ENCODE measurements at regions not wholly inside any gene's neighbourhood (a gene's known extent, or its start where the extent isn't known, plus 50 kb on each side); places are given as distances from the start of the nearest gene placed in this dataset.
"Not testable (repeated sequence)": the region's sequence is repeated elsewhere in the genome, so short reads cannot be mapped to it uniquely, and the experiment has no call there.

DNA sequence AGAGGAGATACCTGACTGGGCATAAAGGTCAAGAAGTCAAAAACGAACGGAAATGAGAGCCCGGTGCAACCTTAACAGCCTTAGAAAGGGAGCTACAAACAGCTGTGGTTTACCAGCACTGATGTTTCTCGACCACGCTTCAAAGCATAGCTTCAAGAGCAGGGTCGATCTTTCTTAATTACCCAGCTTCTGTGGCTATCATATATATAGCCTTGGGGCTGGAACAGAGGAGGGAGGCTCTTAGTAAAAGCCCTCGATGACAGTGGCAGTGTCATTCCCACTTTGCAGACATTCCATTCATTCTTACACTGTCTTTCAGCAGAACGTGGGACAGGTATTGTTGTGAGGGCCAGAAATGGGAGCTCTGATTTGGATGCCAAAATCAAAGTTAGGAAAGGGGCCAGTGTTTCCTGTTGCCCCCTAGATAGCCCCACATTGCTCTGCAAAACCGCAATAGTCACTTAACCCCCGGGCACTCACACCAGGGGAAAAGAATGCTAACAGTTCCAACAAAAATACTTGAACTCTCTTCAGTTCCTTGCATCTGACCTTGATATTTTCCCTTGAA is 141.5 kb downstream of the MTPAP start:
- in situ Hi-C loops (cut with HindIII; ENCODE audit: low sequenced_read_pairs) = no loop called here
- DNase-seq (ENCODE audit: low read depth, low spot score) = no peak
- TF ChIP-seq, protein P1, sequence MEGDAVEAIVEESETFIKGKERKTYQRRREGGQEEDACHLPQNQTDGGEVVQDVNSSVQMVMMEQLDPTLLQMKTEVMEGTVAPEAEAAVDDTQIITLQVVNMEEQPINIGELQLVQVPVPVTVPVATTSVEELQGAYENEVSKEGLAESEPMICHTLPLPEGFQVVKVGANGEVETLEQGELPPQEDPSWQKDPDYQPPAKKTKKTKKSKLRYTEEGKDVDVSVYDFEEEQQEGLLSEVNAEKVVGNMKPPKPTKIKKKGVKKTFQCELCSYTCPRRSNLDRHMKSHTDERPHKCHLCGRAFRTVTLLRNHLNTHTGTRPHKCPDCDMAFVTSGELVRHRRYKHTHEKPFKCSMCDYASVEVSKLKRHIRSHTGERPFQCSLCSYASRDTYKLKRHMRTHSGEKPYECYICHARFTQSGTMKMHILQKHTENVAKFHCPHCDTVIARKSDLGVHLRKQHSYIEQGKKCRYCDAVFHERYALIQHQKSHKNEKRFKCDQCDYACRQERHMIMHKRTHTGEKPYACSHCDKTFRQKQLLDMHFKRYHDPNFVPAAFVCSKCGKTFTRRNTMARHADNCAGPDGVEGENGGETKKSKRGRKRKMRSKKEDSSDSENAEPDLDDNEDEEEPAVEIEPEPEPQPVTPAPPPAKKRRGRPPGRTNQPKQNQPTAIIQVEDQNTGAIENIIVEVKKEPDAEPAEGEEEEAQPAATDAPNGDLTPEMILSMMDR (IDR thresholded peaks at IDR 0.05; ENCODE audit: low read depth, low read length) = no peak
- no peak overlapping the region for H3K4me3 ChIP-seq (ENCODE audit: low read depth, low read length)

DNA sequence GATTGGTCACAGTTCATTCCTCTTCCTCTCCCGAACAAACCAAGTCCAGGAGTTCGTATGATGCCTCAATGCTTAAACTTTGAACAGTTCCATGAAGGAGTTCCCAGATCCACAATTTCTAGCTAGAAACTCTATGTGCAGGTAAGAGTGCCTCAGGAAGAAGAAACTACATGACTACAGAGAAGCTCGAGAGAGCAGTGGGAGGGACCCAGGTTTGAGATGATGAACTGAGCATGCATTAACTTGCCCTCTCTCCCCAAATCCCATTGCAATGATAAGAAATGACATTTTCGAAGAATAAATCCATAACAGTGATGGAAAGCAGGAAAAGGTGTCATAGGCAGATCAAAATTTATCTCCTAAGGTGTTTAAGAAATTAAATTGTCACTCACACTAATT is 140.6 kb upstream of the JCAD start:
- in situ Hi-C loops (cut with HindIII; ENCODE audit: low sequenced_read_pairs) = no loop called here
- TF ChIP-seq, protein P1 (IDR thresholded peaks at IDR 0.05; ENCODE audit: low read depth, low read length) = no peak
- H3K4me3 ChIP-seq (ENCODE audit: low read depth, low read length) = no peak overlapping the region
- DNase-seq (ENCODE audit: low read depth, low spot score) = no peak

DNA sequence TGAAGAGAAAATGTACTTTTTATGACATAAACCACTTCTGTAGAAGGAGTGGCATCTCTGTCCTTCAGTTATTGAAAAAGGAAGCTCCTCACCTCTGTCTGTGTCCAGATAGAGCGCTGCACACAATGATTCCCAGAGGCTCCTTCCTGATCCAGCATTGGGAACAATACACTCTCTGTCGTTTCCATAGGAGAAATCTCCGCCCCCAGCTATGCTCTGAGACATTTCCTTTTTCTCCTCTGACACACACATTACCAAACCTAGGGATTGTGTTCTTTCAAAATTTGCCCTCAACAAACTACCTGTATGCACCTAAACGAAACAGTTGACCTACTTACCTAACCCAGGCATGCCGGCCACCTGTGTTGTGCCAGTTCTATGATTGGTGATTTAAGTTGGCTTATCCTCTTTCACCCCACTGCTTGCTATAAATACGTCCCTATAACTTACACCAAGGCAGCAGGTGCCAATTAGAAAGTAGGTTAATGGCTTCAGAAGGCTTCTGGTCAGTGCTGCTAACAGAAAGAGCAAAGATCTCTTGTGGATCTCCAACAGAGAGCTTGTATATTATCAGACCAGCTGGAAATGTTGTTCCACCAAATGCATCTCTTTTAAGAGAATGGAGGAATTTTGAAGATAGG is 140.1 kb upstream of the JCAD start:
- H3K4me3 ChIP-seq (ENCODE audit: low read depth, low read length) = no peak overlapping the region
- in situ Hi-C loops (cut with HindIII; ENCODE audit: low sequenced_read_pairs) = no loop called here
- DNase-seq (ENCODE audit: low read depth, low spot score) = no peak
- TF ChIP-seq, protein P1 (IDR thresholded peaks at IDR 0.05; ENCODE audit: low read depth, low read length) = no peak

DNA sequence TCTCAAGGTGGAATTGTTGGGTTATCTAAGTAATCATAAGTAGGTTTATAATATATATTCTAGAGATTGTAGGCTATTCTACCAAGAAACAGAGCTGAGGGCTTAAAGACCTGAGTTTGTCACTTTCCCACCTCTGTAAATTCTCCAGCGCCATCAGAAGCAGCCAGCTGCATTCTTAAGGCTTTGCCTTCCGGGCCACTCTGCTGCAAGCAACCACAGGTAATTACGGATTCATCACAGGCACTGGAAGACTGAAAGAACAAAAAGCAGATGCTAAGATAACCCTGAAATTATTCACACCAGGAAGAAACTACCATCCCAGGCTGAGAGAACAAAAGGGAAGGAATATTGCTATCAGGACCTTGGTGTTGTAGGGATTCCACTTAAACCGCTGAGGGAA is 137.8 kb upstream of the JCAD start:
- in situ Hi-C loops (cut with HindIII; ENCODE audit: low sequenced_read_pairs) = no loop called here
- TF ChIP-seq, protein P1 (IDR thresholded peaks at IDR 0.05; ENCODE audit: low read depth, low read length) = no peak
- H3K4me3 ChIP-seq (ENCODE audit: low read depth, low read length) = no peak overlapping the region
- no peak for DNase-seq (ENCODE audit: low read depth, low spot score)

DNA sequence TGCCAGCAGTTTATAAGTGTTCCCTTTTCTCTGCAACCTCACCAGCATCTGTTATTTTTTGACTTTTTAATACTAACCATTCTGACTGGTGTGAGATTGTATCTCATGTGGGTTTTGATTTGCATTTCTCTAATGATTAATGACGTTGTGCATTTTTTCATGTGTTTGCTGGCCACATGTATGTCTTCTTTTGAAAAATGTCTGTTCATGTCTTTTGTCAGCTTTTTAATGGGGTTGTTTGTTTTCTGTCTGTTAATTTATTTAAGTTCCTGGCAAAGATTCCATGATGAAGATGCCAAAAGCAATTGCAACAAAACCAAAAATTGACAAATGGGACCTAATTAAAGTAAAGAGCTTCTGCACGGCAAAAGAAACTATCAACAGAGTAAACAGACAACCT is 137.2 kb upstream of the JCAD start:
- in situ Hi-C loops (cut with HindIII; ENCODE audit: low sequenced_read_pairs); H3K4me3 ChIP-seq (ENCODE audit: low read depth, low read length); DNase-seq (ENCODE audit: low read depth, low spot score): not testable (repeated sequence)

DNA sequence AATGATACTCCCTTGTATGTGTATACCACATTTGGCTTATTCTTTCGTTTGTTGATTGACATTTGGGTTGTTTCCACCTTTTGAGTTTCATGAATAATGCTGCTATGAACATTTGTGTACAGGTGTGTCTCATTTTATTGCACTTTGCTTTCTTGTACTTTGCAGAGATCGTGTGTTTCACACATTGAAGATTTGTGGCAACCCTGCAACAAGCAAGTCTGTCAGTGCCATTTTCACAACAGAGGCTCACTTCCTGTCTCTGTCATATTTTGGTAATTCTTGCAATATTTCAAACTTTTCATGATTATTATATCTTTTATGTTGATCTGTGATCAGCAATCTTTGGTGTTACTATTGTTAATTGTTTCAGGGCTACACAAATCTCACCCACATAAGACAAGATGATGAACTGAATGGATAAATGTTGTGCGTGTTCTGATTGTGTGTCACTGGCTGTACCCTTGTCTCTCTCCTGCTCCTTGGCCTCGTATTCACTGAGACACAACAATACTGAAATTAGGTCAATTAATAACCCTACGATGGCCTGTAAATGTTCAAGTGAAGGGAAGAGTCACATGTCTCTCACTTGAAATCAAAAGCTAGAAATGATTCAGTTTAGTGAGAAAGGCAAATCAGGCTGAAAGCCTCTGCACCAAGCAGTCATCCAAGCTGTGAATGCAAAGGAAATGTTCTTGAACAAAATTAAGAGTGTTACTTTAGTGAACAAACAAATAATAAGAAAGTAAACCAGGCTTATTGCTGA is 133.6 kb upstream of the JCAD start:
- no peak overlapping the region for H3K4me3 ChIP-seq (ENCODE audit: low read depth, low read length)
- DNase-seq (ENCODE audit: low read depth, low spot score) = no peak
- TF ChIP-seq, protein P1 (IDR thresholded peaks at IDR 0.05; ENCODE audit: low read depth, low read length) = no peak
- in situ Hi-C loops (cut with HindIII; ENCODE audit: low sequenced_read_pairs) = no loop called here
